IMR-90 (cell line): ENCODE measurements at regions not wholly inside any gene's neighbourhood (a gene's known extent, or its start where the extent isn't known, plus 50 kb on each side); places are given as distances from the start of the nearest gene placed in this dataset.

Source experiments
- ATAC-seq: fragments of 200-7000 bp; cut with Tn5 transposase; 2 replicates; pipeline ENCODE4 v1.9.1; 2020; ENCODE audit warnings: low read depth, mild to moderate bottlenecking, moderate library complexity
- BruUV-seq: library from RNA; stranded (reverse); fragments of 400-500 nt; replicated peaks from 2 replicates; lab custom pipeline; 2021; lab: Mats Ljungman, UMichigan
- CTCF ChIA-PET: fragments of 300-600 bp; formaldehyde crosslinking; extraction: SDS; loops from one replicate; lab custom pipeline; 2021; ENCODE audit warnings: antibody characterized with exemption; lab: Yijun Ruan, JAX
- POLR2A ChIA-PET: fragments of 300-600 bp; sonication (Branson Sonifier 250); formaldehyde crosslinking; loops from one replicate; lab custom pipeline; 2022; ENCODE audit warnings: antibody characterized with exemption; ENCODE audit not compliant: unreplicated experiment; lab: Charles Lee
- DNase-seq: peaks from one replicate; pipeline ENCODE4 v3.0.0; 2013
- H2AFZ ChIP-seq: replicated peaks from 2 replicates; pipeline ENCODE3; 2013; ENCODE audit warnings: low read length, mild to moderate bottlenecking; ENCODE audit not compliant: poor library complexity
- H2AK5ac ChIP-seq: 2 replicates; pipeline ENCODE4 v1.6.1; 2013; ENCODE audit warnings: low read depth, low read length, inconsistent platforms
- H2AK9ac ChIP-seq: replicated peaks from 2 replicates; pipeline ENCODE3; 2013; ENCODE audit warnings: mild to moderate bottlenecking, low read depth, low read length, moderate library complexity; ENCODE audit not compliant: poor library complexity
- H2BK120ac ChIP-seq: 2 replicates; pipeline ENCODE4 v1.6.1; 2013; ENCODE audit warnings: low read depth, low read length, inconsistent platforms
- H2BK15ac ChIP-seq: 3 replicates; pipeline ENCODE4 v1.6.1; 2013; ENCODE audit warnings: low read depth, low read length, inconsistent platforms
- H2BK20ac ChIP-seq: 2 replicates; pipeline ENCODE4 v1.6.1; 2013; ENCODE audit warnings: low read depth, mild to moderate bottlenecking, inconsistent platforms, low read length, moderate library complexity
- H2BK5ac ChIP-seq: 2 replicates; pipeline ENCODE4 v1.6.1; 2013; ENCODE audit warnings: mild to moderate bottlenecking, low read depth, low read length, inconsistent platforms; ENCODE audit not compliant: poor library complexity, severe bottlenecking
- H3K14ac ChIP-seq: replicated peaks from 2 replicates; pipeline ENCODE4 v1.6.1; 2013; ENCODE audit warnings: low read depth, low read length, inconsistent platforms
- H3K18ac ChIP-seq: 2 replicates; pipeline ENCODE4 v1.6.1; 2013; ENCODE audit warnings: low read depth, low read length, control low read depth
- H3K23ac ChIP-seq: 2 replicates; pipeline ENCODE4 v1.6.1; 2013; ENCODE audit warnings: low read depth, low read length, inconsistent platforms
- H3K27ac ChIP-seq: 2 replicates; pipeline ENCODE4 v1.5.1; 2013; ENCODE audit warnings: mild to moderate bottlenecking, control low read depth, low read length; ENCODE audit not compliant: insufficient read depth
- H3K27me3 ChIP-seq: 2 replicates; pipeline ENCODE4 v1.6.1; 2013; ENCODE audit warnings: low read length; ENCODE audit not compliant: control insufficient read depth, insufficient read depth
- H3K36me3 ChIP-seq: 2 replicates; pipeline ENCODE4 v1.6.1; 2013; ENCODE audit warnings: low read length, mixed read lengths; ENCODE audit not compliant: control insufficient read depth, insufficient read depth
- H3K4ac ChIP-seq: 2 replicates; pipeline ENCODE4 v1.6.1; 2013; ENCODE audit warnings: low read depth, low read length, inconsistent platforms
- H3K4me1 ChIP-seq: 2 replicates; pipeline ENCODE4 v1.6.1; 2013; ENCODE audit warnings: low read length, mixed read lengths; ENCODE audit not compliant: control insufficient read depth, insufficient read depth
- H3K4me2 ChIP-seq: 2 replicates; pipeline ENCODE4 v1.6.1; 2013; ENCODE audit warnings: low read depth, mild to moderate bottlenecking, control low read depth, low read length, moderate library complexity
- H3K4me3 ChIP-seq: 2 replicates; pipeline ENCODE4 v1.5.1; 2013; ENCODE audit warnings: low read depth, mild to moderate bottlenecking, control low read depth, low read length, moderate library complexity; ENCODE audit not compliant: insufficient read depth
- H3K56ac ChIP-seq: 2 replicates; pipeline ENCODE4 v1.6.1; 2013; ENCODE audit warnings: low read length, inconsistent platforms; ENCODE audit not compliant: insufficient read depth; ENCODE audit errors: extremely low read depth
- H3K79me1 ChIP-seq, 2 experiments: 2 replicates each; pipeline ENCODE4 v1.6.1; 2013; ENCODE audit warnings: low read length in 2 of 2, inconsistent platforms in 1 of 2, low read depth in 1 of 2
- H3K9ac ChIP-seq: 2 replicates; pipeline ENCODE4 v1.6.1; 2013; ENCODE audit warnings: low read depth, low read length, control low read depth
- H3K9me1 ChIP-seq: 2 replicates; pipeline ENCODE4 v1.6.1; 2013; ENCODE audit warnings: low read length, inconsistent platforms; ENCODE audit not compliant: insufficient read depth
- H3K9me3 ChIP-seq: 2 replicates; pipeline ENCODE4 v1.6.1; 2013; ENCODE audit warnings: low read length; ENCODE audit not compliant: control insufficient read depth, insufficient read depth
- H4K20me1 ChIP-seq: 2 replicates; pipeline ENCODE4 v1.6.1; 2013; ENCODE audit warnings: low read length, inconsistent platforms; ENCODE audit not compliant: insufficient read depth
- H4K5ac ChIP-seq: 2 replicates; pipeline ENCODE4 v1.6.1; 2013; ENCODE audit warnings: mild to moderate bottlenecking, low read depth, low read length, control low read depth
- H4K8ac ChIP-seq, 2 experiments: 2 replicates each; pipeline ENCODE4 v1.6.1; 2013; ENCODE audit warnings: low read depth in 2 of 2, low read length in 2 of 2, control low read depth in 1 of 2, inconsistent platforms in 1 of 2
- H4K91ac ChIP-seq: 2 replicates; pipeline ENCODE4 v1.6.1; 2013; ENCODE audit warnings: low read depth, low read length, inconsistent platforms; ENCODE audit not compliant: insufficient read depth
- BHLHE40 ChIP-seq: fragments of 150-350 bp; IDR thresholded peaks from 2 replicates; pipeline ENCODE4 v1.6.1; 2016; ENCODE audit warnings: mild to moderate bottlenecking, low read depth, low read length
- FOS ChIP-seq: fragments of 150-350 bp; IDR thresholded peaks from 2 replicates; pipeline ENCODE4 v1.6.1; 2016; ENCODE audit warnings: low read depth, low read length
- RAD21 ChIP-seq: IDR thresholded peaks from 2 replicates; pipeline ENCODE4 v1.6.1; 2012; ENCODE audit warnings: low read length, improper control_type of control experiment
- RCOR1 ChIP-seq: IDR thresholded peaks from 2 replicates; pipeline ENCODE4 v1.6.1; 2012; ENCODE audit warnings: mild to moderate bottlenecking, low read length, improper control_type of control experiment; ENCODE audit not compliant: insufficient replicate concordance
- SMC3 ChIP-seq: fragments of 150-350 bp; IDR thresholded peaks from 2 replicates; pipeline ENCODE4 v1.6.1; 2016; ENCODE audit warnings: low read depth, mild to moderate bottlenecking, antibody characterized with exemption, low read length, moderate library complexity
- WGBS, 2 experiments: methylation state at CpG; one replicate each; pipeline versions ENCODE4 v1.1.5 to v1.1.7; 2013; ENCODE audit warnings: missing lambda C conversion rate in 2 of 2; ENCODE audit not compliant: insufficient read length in 1 of 2; ENCODE audit errors: extremely low coverage in 2 of 2; 5-methylcytosine and 5-hydroxymethylcytosine counted together
- dilution Hi-C: fragments of 300-500 bp; cut with HindIII; formaldehyde crosslinking; loops from one replicate; pipeline ENCODE4 v1.14.3; 2018; ENCODE audit warnings: low sequenced_read_pairs; ENCODE audit not compliant: unreplicated experiment
- in situ Hi-C: fragments of 300-500 bp; cut with MboI; formaldehyde crosslinking; loops from 3 replicates; pipeline ENCODE4 v1.14.3; 2019; ENCODE audit warnings: low sequenced_read_pairs, inconsistent platforms, mixed read lengths
- intact Hi-C: fragments of 100-400 bp; cut with micrococcal nuclease; formaldehyde crosslinking; loops from 2 replicates; pipeline ENCODE4 v1.10.0; 2022
- TF ChIP-seq, protein P1 (sequence below): conservative IDR thresholded peaks from 2 replicates; pipeline ENCODE4 v1.5.1; 2012; ENCODE audit warnings: mild to moderate bottlenecking, low read depth, low read length, improper control_type of control experiment

GRCh38 chr1:199684686-199685273 is 342.7 kb upstream of the NR5A2 start:
- no peak overlapping the region; the same call in 1 of the 2 replicates for H3K18ac ChIP-seq
- dilution Hi-C loops: no loop called here
- no peaks in the 10 kb centered on the region for H3K36me3 ChIP-seq
- in situ Hi-C loops: loop anchor here (5.0 to 10.0 kb wide), 2 partner anchors 590 to 823 kb away; no protein-coding TSS in a partner anchor
- no peak overlapping the region for H3K56ac ChIP-seq
- H4K91ac ChIP-seq: no peak overlapping the region
- POLR2A ChIA-PET: no interaction called here
- no CpG with 5 or more reads among the region's 1 CpG for WGBS, 2 experiments
- H2BK120ac ChIP-seq: peak overlapping the region; percentile 30
- TF ChIP-seq RAD21 (peak; percentile 93), BHLHE40 (peak; percentile 23; the same call in 1 of the 2 replicates), SMC3 (peak; percentile 91), RCOR1 (no peak), FOS (no peak)
- TF ChIP-seq, protein P1, sequence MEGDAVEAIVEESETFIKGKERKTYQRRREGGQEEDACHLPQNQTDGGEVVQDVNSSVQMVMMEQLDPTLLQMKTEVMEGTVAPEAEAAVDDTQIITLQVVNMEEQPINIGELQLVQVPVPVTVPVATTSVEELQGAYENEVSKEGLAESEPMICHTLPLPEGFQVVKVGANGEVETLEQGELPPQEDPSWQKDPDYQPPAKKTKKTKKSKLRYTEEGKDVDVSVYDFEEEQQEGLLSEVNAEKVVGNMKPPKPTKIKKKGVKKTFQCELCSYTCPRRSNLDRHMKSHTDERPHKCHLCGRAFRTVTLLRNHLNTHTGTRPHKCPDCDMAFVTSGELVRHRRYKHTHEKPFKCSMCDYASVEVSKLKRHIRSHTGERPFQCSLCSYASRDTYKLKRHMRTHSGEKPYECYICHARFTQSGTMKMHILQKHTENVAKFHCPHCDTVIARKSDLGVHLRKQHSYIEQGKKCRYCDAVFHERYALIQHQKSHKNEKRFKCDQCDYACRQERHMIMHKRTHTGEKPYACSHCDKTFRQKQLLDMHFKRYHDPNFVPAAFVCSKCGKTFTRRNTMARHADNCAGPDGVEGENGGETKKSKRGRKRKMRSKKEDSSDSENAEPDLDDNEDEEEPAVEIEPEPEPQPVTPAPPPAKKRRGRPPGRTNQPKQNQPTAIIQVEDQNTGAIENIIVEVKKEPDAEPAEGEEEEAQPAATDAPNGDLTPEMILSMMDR: peak; percentile 84
- no peak overlapping the region for H4K8ac ChIP-seq
- H3K4me3 ChIP-seq: no peak overlapping the region
- H3K4me1 ChIP-seq: peaks cover 4% of the 10 kb centered on the region
- no TSS peak for BruUV-seq
- peak overlapping the region; percentile 58; the same call in 1 of the 2 replicates for H2BK20ac ChIP-seq
- no peak overlapping the region for H2BK5ac ChIP-seq
- no peaks in the 10 kb centered on the region for H3K9me1 ChIP-seq
- no peaks in the 10 kb centered on the region for H4K20me1 ChIP-seq
- no peak overlapping the region; the same call in 1 of the 2 replicates for H2AK5ac ChIP-seq
- DNase-seq (peak; percentile 82), ATAC-seq (peak; percentile 91)
- H3K27ac ChIP-seq: no peak overlapping the region
- no peak overlapping the region for H3K9ac ChIP-seq
- H3K9me3 ChIP-seq: no peaks in the 10 kb centered on the region
- CTCF ChIA-PET: interaction anchor here (0.6 to 1.7 kb wide), 14 partner anchors 11 to 826 kb away, joined by 3 to 17 read pairs (median 3); no protein-coding TSS in a partner anchor
- no peaks in the 10 kb centered on the region for H3K27me3 ChIP-seq
- no peak overlapping the region for H3K23ac ChIP-seq
- no peak overlapping the region; the same call in 2 of the 3 replicates for H2BK15ac ChIP-seq
- H3K4ac ChIP-seq: peak overlapping the region; percentile 23; the same call in 1 of the 2 replicates
- intact Hi-C loops: loop anchor here (1.0 to 10.0 kb wide), 8 partner anchors 353 to 927 kb away; no protein-coding TSS in a partner anchor
- H4K5ac ChIP-seq: no peak overlapping the region
- no peaks in the 10 kb centered on the region for H3K79me1 ChIP-seq
- no peak overlapping the region for H2AFZ ChIP-seq
- no peak overlapping the region for H3K14ac ChIP-seq
- H3K4me2 ChIP-seq: no peak overlapping the region
- H2AK9ac ChIP-seq: no peak overlapping the region
